A549 (cell line): ENCODE measurements at regions not wholly inside any gene's neighbourhood (a gene's known extent, or its start where the extent isn't known, plus 50 kb on each side); places are given as distances from the start of the nearest gene placed in this dataset.
A peak's percentile ranks its signal among the peaks of the same experiment; 100 is the strongest.

Source experiments
- BHLHE40 ChIP-seq: IDR thresholded peaks from 2 replicates; pipeline ENCODE4 v1.6.1; 2012; ENCODE audit warnings: low read depth, low read length, inconsistent platforms
- CBX2 ChIP-seq: fragments of 200-600 bp; sonication (generic); IDR thresholded peaks from 2 replicates; pipeline ENCODE4 v1.6.1; 2016; ENCODE audit warnings: low read depth, mild to moderate bottlenecking, borderline replicate concordance
- CTCF ChIP-seq: fragments of >200 bp; sonication (Bioruptor Twin); formaldehyde crosslinking; IDR thresholded peaks from 3 replicates; pipeline ENCODE4 v1.5.1; 2016
- ELK1 ChIP-seq: fragments of 150-350 bp; IDR thresholded peaks from 2 replicates; pipeline ENCODE4 v1.6.1; 2014; ENCODE audit warnings: low read depth, mild to moderate bottlenecking, low read length
- EP300 ChIP-seq, 2 experiments: fragments of >200 bp; sonication (Bioruptor Twin); formaldehyde crosslinking; IDR thresholded peaks; 2 replicates in 1 of 2; 3 replicates in 1 of 2; pipeline ENCODE4 v1.6.1; 2016 to 2017
- FOSB ChIP-seq: fragments of 250-450 bp; sonication (Bioruptor Pico); IDR thresholded peaks from 2 replicates; pipeline ENCODE4 v1.5.0; 2020; ENCODE audit warnings: mild to moderate bottlenecking, moderate library complexity
- JUNB ChIP-seq: fragments of >200 bp; sonication (Bioruptor Twin); formaldehyde crosslinking; IDR thresholded peaks from 2 replicates; pipeline ENCODE4 v1.6.1; 2016
- NR3C1 ChIP-seq: fragments of >200 bp; sonication (Bioruptor Twin); formaldehyde crosslinking; IDR thresholded peaks from 3 replicates; pipeline ENCODE4 v1.6.1; 2017
- RCOR1 ChIP-seq: fragments of 150-350 bp; IDR thresholded peaks from 2 replicates; pipeline ENCODE4 v1.6.1; 2014; ENCODE audit warnings: antibody characterized with exemption, low read length, low read depth
- SMC3 ChIP-seq: fragments of >200 bp; sonication (Bioruptor Twin); formaldehyde crosslinking; IDR thresholded peaks from 3 replicates; pipeline ENCODE4 v1.6.1; 2018; ENCODE audit warnings: inconsistent platforms

GRCh38 chr5:1737790-1738405, 61.7 kb downstream of the MRPL36 start:
- TF ChIP-seq NR3C1 = no peak
- peak; percentile 40 for TF ChIP-seq CTCF
- no peak for TF ChIP-seq JUNB
- TF ChIP-seq EP300 (IDR thresholded peaks at IDR 0.05) = no peak
- TF ChIP-seq BHLHE40 = no peak
- no peak for TF ChIP-seq CBX2
- no peak for TF ChIP-seq ELK1
- no peak for TF ChIP-seq RCOR1
- TF ChIP-seq FOSB (CRISPR knock-in tag) = no peak
- TF ChIP-seq SMC3 = no peak
